ENCODE measurements at regions not wholly inside any gene's neighbourhood (a gene's known extent, or its start where the extent isn't known, plus 50 kb on each side); places are given as distances from the start of the nearest gene placed in this dataset.
"Not testable (repeated sequence)": the region's sequence is repeated elsewhere in the genome, so short reads cannot be mapped to it uniquely, and the experiment has no call there.

GRCh38 chr2:219727771-219728429, 100.5 kb downstream of the SLC4A3 start:
- no peak for DNase-seq

- DNase-seq: no peak
These were observed 101.6 kb downstream of the SLC4A3 start for GRCh38 chr2:219728991-219729487.

- no peak for DNase-seq
These were observed 103.7 kb downstream of the SLC4A3 start for GRCh38 chr2:219731173-219731572.

- no peak for DNase-seq
These were observed 105.7 kb downstream of the SLC4A3 start for GRCh38 chr2:219733106-219733505.

GRCh38 chr2:219733746-219734145, 106.3 kb downstream of the SLC4A3 start:
- no peak for DNase-seq

GRCh38 chr2:219736209-219736608, 108.8 kb downstream of the SLC4A3 start:
- no peak for DNase-seq

- no peak for DNase-seq
These were observed 109.9 kb downstream of the SLC4A3 start for GRCh38 chr2:219737270-219737691.

GRCh38 chr2:219739066-219739465, 111.6 kb downstream of the SLC4A3 start:
- no peak for DNase-seq

- no peak for DNase-seq
These were observed 112.5 kb downstream of the SLC4A3 start for GRCh38 chr2:219739866-219740440.

- no peak for DNase-seq
These were observed 116.1 kb downstream of the SLC4A3 start for GRCh38 chr2:219743548-219743947.

GRCh38 chr2:219744066-219744465, 116.6 kb downstream of the SLC4A3 start:
- DNase-seq: no peak

GRCh38 chr2:219744600-219744999, 117.2 kb downstream of the SLC4A3 start:
- DNase-seq: no peak

- no peak for DNase-seq
These were observed 120.2 kb downstream of the SLC4A3 start for GRCh38 chr2:219747637-219748036.

- no peak for DNase-seq
These were observed 121.5 kb downstream of the SLC4A3 start for GRCh38 chr2:219748671-219749570.

- DNase-seq: not testable (repeated sequence)
These were observed 123.7 kb downstream of the SLC4A3 start for GRCh38 chr2:219751121-219751520.

- no peak for DNase-seq
These were observed 125.3 kb downstream of the SLC4A3 start for GRCh38 chr2:219752726-219753125.

- no peak for DNase-seq
These were observed 131.7 kb downstream of the SLC4A3 start for GRCh38 chr2:219758907-219759680.

GRCh38 chr2:219759801-219760200, 132.4 kb downstream of the SLC4A3 start:
- no peak for DNase-seq

GRCh38 chr2:219765231-219765911, 137.9 kb downstream of the SLC4A3 start:
- no peak for DNase-seq

- no peak for DNase-seq
These were observed 139.2 kb downstream of the SLC4A3 start for GRCh38 chr2:219766658-219767057.

GRCh38 chr2:219769090-219769910, 141.9 kb downstream of the SLC4A3 start:
- DNase-seq: no peak

Data from effector CD8-positive, alpha-beta T cell (primary cell).